ENCODE measurements at regions not wholly inside any gene's neighbourhood (a gene's known extent, or its start where the extent isn't known, plus 50 kb on each side); places are given as distances from the start of the nearest gene placed in this dataset.

DNA sequence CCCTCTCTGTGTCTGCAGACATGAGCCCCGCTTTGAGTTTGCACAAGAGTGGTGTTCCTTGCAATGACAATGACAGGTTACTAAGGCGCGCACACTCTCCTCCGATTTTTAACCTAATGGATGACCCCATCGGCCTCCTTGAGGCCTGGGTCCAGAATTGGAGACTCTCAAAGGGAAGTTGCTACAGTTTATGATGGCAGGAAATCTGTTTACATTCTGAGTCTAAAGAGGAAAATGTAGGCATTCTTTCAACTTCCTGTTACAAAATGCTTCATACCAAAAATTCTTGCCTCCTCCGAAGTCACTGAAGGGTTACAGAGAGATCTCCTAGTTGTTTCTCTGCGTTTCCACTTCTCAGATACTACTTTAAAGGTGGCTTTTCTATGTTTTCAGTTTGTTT, 225.3 kb upstream of the AGAP1 start:
- TF ChIP-seq POLR2A (IDR thresholded peaks at IDR 0.05; ENCODE audit: low read depth, low read length) = no peak
- no peak for TF ChIP-seq TAF1 (IDR thresholded peaks at IDR 0.05; ENCODE audit: low read depth, low read length)
- TF ChIP-seq POLR2AphosphoS5 (IDR thresholded peaks at IDR 0.05; ENCODE audit: low read depth, low read length) = no peak
- no peak for TF ChIP-seq SPI1 (IDR thresholded peaks at IDR 0.05; ENCODE audit: low read depth, low read length)
- no peak for TF ChIP-seq POU2F2 (IDR thresholded peaks at IDR 0.05; ENCODE audit: low read depth, low read length)

All from GM12891 (cell line).